IMR-90 (cell line): ENCODE measurements at regions not wholly inside any gene's neighbourhood (a gene's known extent, or its start where the extent isn't known, plus 50 kb on each side); places are given as distances from the start of the nearest gene placed in this dataset.

Experiments
- ATAC-seq: fragments of 200-7000 bp; cut with Tn5 transposase; 2 replicates; pipeline ENCODE4 v1.9.1; 2020; ENCODE audit warnings: low read depth, mild to moderate bottlenecking, moderate library complexity
- BruUV-seq: library from RNA; stranded (reverse); fragments of 400-500 nt; replicated peaks from 2 replicates; lab custom pipeline; 2021; lab: Mats Ljungman, UMichigan
- CTCF ChIA-PET: fragments of 300-600 bp; formaldehyde crosslinking; extraction: SDS; loops from one replicate; lab custom pipeline; 2021; ENCODE audit warnings: antibody characterized with exemption; lab: Yijun Ruan, JAX
- POLR2A ChIA-PET: fragments of 300-600 bp; sonication (Branson Sonifier 250); formaldehyde crosslinking; loops from one replicate; lab custom pipeline; 2022; ENCODE audit warnings: antibody characterized with exemption; ENCODE audit not compliant: unreplicated experiment; lab: Charles Lee
- DNase-seq: peaks from one replicate; pipeline ENCODE4 v3.0.0; 2013
- H2AFZ ChIP-seq: replicated peaks from 2 replicates; pipeline ENCODE3; 2013; ENCODE audit warnings: low read length, mild to moderate bottlenecking; ENCODE audit not compliant: poor library complexity
- H2AK5ac ChIP-seq: 2 replicates; pipeline ENCODE4 v1.6.1; 2013; ENCODE audit warnings: low read depth, low read length, inconsistent platforms
- H2AK9ac ChIP-seq: replicated peaks from 2 replicates; pipeline ENCODE3; 2013; ENCODE audit warnings: mild to moderate bottlenecking, low read depth, low read length, moderate library complexity; ENCODE audit not compliant: poor library complexity
- H2BK120ac ChIP-seq: 2 replicates; pipeline ENCODE4 v1.6.1; 2013; ENCODE audit warnings: low read depth, low read length, inconsistent platforms
- H2BK15ac ChIP-seq: 3 replicates; pipeline ENCODE4 v1.6.1; 2013; ENCODE audit warnings: low read depth, low read length, inconsistent platforms
- H2BK20ac ChIP-seq: 2 replicates; pipeline ENCODE4 v1.6.1; 2013; ENCODE audit warnings: low read depth, mild to moderate bottlenecking, inconsistent platforms, low read length, moderate library complexity
- H2BK5ac ChIP-seq: 2 replicates; pipeline ENCODE4 v1.6.1; 2013; ENCODE audit warnings: mild to moderate bottlenecking, low read depth, low read length, inconsistent platforms; ENCODE audit not compliant: poor library complexity, severe bottlenecking
- H3K14ac ChIP-seq: replicated peaks from 2 replicates; pipeline ENCODE4 v1.6.1; 2013; ENCODE audit warnings: low read depth, low read length, inconsistent platforms
- H3K18ac ChIP-seq: 2 replicates; pipeline ENCODE4 v1.6.1; 2013; ENCODE audit warnings: low read depth, low read length, control low read depth
- H3K23ac ChIP-seq: 2 replicates; pipeline ENCODE4 v1.6.1; 2013; ENCODE audit warnings: low read depth, low read length, inconsistent platforms
- H3K27ac ChIP-seq: 2 replicates; pipeline ENCODE4 v1.5.1; 2013; ENCODE audit warnings: mild to moderate bottlenecking, control low read depth, low read length; ENCODE audit not compliant: insufficient read depth
- H3K27me3 ChIP-seq: 2 replicates; pipeline ENCODE4 v1.6.1; 2013; ENCODE audit warnings: low read length; ENCODE audit not compliant: control insufficient read depth, insufficient read depth
- H3K36me3 ChIP-seq: 2 replicates; pipeline ENCODE4 v1.6.1; 2013; ENCODE audit warnings: low read length, mixed read lengths; ENCODE audit not compliant: control insufficient read depth, insufficient read depth
- H3K4ac ChIP-seq: 2 replicates; pipeline ENCODE4 v1.6.1; 2013; ENCODE audit warnings: low read depth, low read length, inconsistent platforms
- H3K4me1 ChIP-seq: 2 replicates; pipeline ENCODE4 v1.6.1; 2013; ENCODE audit warnings: low read length, mixed read lengths; ENCODE audit not compliant: control insufficient read depth, insufficient read depth
- H3K4me2 ChIP-seq: 2 replicates; pipeline ENCODE4 v1.6.1; 2013; ENCODE audit warnings: low read depth, mild to moderate bottlenecking, control low read depth, low read length, moderate library complexity
- H3K4me3 ChIP-seq: 2 replicates; pipeline ENCODE4 v1.5.1; 2013; ENCODE audit warnings: low read depth, mild to moderate bottlenecking, control low read depth, low read length, moderate library complexity; ENCODE audit not compliant: insufficient read depth
- H3K56ac ChIP-seq: 2 replicates; pipeline ENCODE4 v1.6.1; 2013; ENCODE audit warnings: low read length, inconsistent platforms; ENCODE audit not compliant: insufficient read depth; ENCODE audit errors: extremely low read depth
- H3K79me1 ChIP-seq, 2 experiments: 2 replicates each; pipeline ENCODE4 v1.6.1; 2013; ENCODE audit warnings: low read length in 2 of 2, inconsistent platforms in 1 of 2, low read depth in 1 of 2
- H3K9ac ChIP-seq: 2 replicates; pipeline ENCODE4 v1.6.1; 2013; ENCODE audit warnings: low read depth, low read length, control low read depth
- H3K9me1 ChIP-seq: 2 replicates; pipeline ENCODE4 v1.6.1; 2013; ENCODE audit warnings: low read length, inconsistent platforms; ENCODE audit not compliant: insufficient read depth
- H3K9me3 ChIP-seq: 2 replicates; pipeline ENCODE4 v1.6.1; 2013; ENCODE audit warnings: low read length; ENCODE audit not compliant: control insufficient read depth, insufficient read depth
- H4K20me1 ChIP-seq: 2 replicates; pipeline ENCODE4 v1.6.1; 2013; ENCODE audit warnings: low read length, inconsistent platforms; ENCODE audit not compliant: insufficient read depth
- H4K5ac ChIP-seq: 2 replicates; pipeline ENCODE4 v1.6.1; 2013; ENCODE audit warnings: mild to moderate bottlenecking, low read depth, low read length, control low read depth
- H4K8ac ChIP-seq, 2 experiments: 2 replicates each; pipeline ENCODE4 v1.6.1; 2013; ENCODE audit warnings: low read depth in 2 of 2, low read length in 2 of 2, control low read depth in 1 of 2, inconsistent platforms in 1 of 2
- H4K91ac ChIP-seq: 2 replicates; pipeline ENCODE4 v1.6.1; 2013; ENCODE audit warnings: low read depth, low read length, inconsistent platforms; ENCODE audit not compliant: insufficient read depth
- BHLHE40 ChIP-seq: fragments of 150-350 bp; IDR thresholded peaks from 2 replicates; pipeline ENCODE4 v1.6.1; 2016; ENCODE audit warnings: mild to moderate bottlenecking, low read depth, low read length
- CEBPB ChIP-seq: IDR thresholded peaks from 2 replicates; pipeline ENCODE4 v1.6.1; 2012; ENCODE audit warnings: low read depth, low read length, improper control_type of control experiment
- CHD1 ChIP-seq: IDR thresholded peaks from 2 replicates; pipeline ENCODE4 v1.6.1; 2012; ENCODE audit warnings: low read depth, low read length, improper control_type of control experiment
- CTCF ChIP-seq: conservative IDR thresholded peaks from 2 replicates; pipeline ENCODE4 v1.5.1; 2012; ENCODE audit warnings: mild to moderate bottlenecking, low read depth, low read length, improper control_type of control experiment
- ELK1 ChIP-seq: fragments of 150-350 bp; IDR thresholded peaks from 2 replicates; pipeline ENCODE4 v1.6.1; 2016; ENCODE audit warnings: low read depth, mild to moderate bottlenecking, low read length, moderate library complexity, borderline replicate concordance
- FOS ChIP-seq: fragments of 150-350 bp; IDR thresholded peaks from 2 replicates; pipeline ENCODE4 v1.6.1; 2016; ENCODE audit warnings: low read depth, low read length
- MAFK ChIP-seq: IDR thresholded peaks from 2 replicates; pipeline ENCODE4 v1.6.1; 2012; ENCODE audit warnings: low read depth, low read length, improper control_type of control experiment
- MAZ ChIP-seq: IDR thresholded peaks from 2 replicates; pipeline ENCODE4 v1.6.1; 2012; ENCODE audit warnings: low read depth, mild to moderate bottlenecking, low read length, improper control_type of control experiment, moderate library complexity, borderline replicate concordance
- MXI1 ChIP-seq: IDR thresholded peaks from 2 replicates; pipeline ENCODE4 v1.6.1; 2012; ENCODE audit warnings: low read depth, mild to moderate bottlenecking, low read length, moderate library complexity, borderline replicate concordance
- NFE2L2 ChIP-seq: fragments of 150-350 bp; IDR thresholded peaks from 2 replicates; pipeline ENCODE4 v1.6.1; 2016; ENCODE audit warnings: low read depth, mild to moderate bottlenecking, low read length
- POLR2A ChIP-seq: IDR thresholded peaks from 2 replicates; pipeline ENCODE4 v1.6.1; 2012; ENCODE audit warnings: mild to moderate bottlenecking, low read depth, low read length
- RAD21 ChIP-seq: IDR thresholded peaks from 2 replicates; pipeline ENCODE4 v1.6.1; 2012; ENCODE audit warnings: low read length, improper control_type of control experiment
- RCOR1 ChIP-seq: IDR thresholded peaks from 2 replicates; pipeline ENCODE4 v1.6.1; 2012; ENCODE audit warnings: mild to moderate bottlenecking, low read length, improper control_type of control experiment; ENCODE audit not compliant: insufficient replicate concordance
- RFX5 ChIP-seq: IDR thresholded peaks from 2 replicates; pipeline ENCODE4 v1.8.0; 2012; ENCODE audit warnings: low read depth, mild to moderate bottlenecking, low read length, moderate library complexity
- SMC3 ChIP-seq: fragments of 150-350 bp; IDR thresholded peaks from 2 replicates; pipeline ENCODE4 v1.6.1; 2016; ENCODE audit warnings: low read depth, mild to moderate bottlenecking, antibody characterized with exemption, low read length, moderate library complexity
- USF2 ChIP-seq: fragments of 150-350 bp; IDR thresholded peaks from 2 replicates; pipeline ENCODE4 v1.6.1; 2017; ENCODE audit warnings: mild to moderate bottlenecking, antibody characterized with exemption, low read length, low read depth
- WGBS, 2 experiments: methylation state at CpG; one replicate each; pipeline versions ENCODE4 v1.1.5 to v1.1.7; 2013; ENCODE audit warnings: missing lambda C conversion rate in 2 of 2; ENCODE audit not compliant: insufficient read length in 1 of 2; ENCODE audit errors: extremely low coverage in 2 of 2; 5-methylcytosine and 5-hydroxymethylcytosine counted together
- dilution Hi-C: fragments of 300-500 bp; cut with HindIII; formaldehyde crosslinking; loops from one replicate; pipeline ENCODE4 v1.14.3; 2018; ENCODE audit warnings: low sequenced_read_pairs; ENCODE audit not compliant: unreplicated experiment
- in situ Hi-C: fragments of 300-500 bp; cut with MboI; formaldehyde crosslinking; loops from 3 replicates; pipeline ENCODE4 v1.14.3; 2019; ENCODE audit warnings: low sequenced_read_pairs, inconsistent platforms, mixed read lengths
- intact Hi-C: fragments of 100-400 bp; cut with micrococcal nuclease; formaldehyde crosslinking; loops from 2 replicates; pipeline ENCODE4 v1.10.0; 2022

GRCh38 chr13:111541752-111542529 lies 221.5 kb downstream of the TEX29 start:
- dilution Hi-C loops, result no loop called here
- Histone ChIP-seq H3K79me1 (no peaks in the 10 kb centered on the region), H3K27me3 (no peaks in the 10 kb centered on the region), H3K36me3 (no peaks in the 10 kb centered on the region), H2AFZ (no peak overlapping the region), H3K18ac (no peak overlapping the region), H3K23ac (no peak overlapping the region), H4K20me1 (no peaks in the 10 kb centered on the region), H3K56ac (no peak overlapping the region), H3K4me2 (no peak overlapping the region), H4K91ac (no peak overlapping the region), H3K4me1 (no peaks in the 10 kb centered on the region), H2BK120ac (no peak overlapping the region), H3K9me1 (no peaks in the 10 kb centered on the region), H3K4me3 (no peak overlapping the region), H2BK5ac (no peak overlapping the region), H2AK5ac (no peak overlapping the region), H3K9ac (no peak overlapping the region), H2BK20ac (no peak overlapping the region), H3K4ac (no peak overlapping the region), H3K9me3 (peaks cover 47% of the 10 kb centered on the region), H2BK15ac (no peak overlapping the region), H3K14ac (no peak overlapping the region), H4K5ac (no peak overlapping the region), H3K27ac (no peak overlapping the region), H4K8ac (no peak overlapping the region), H2AK9ac (no peak overlapping the region)
- intact Hi-C loops, result no loop called here
- WGBS, 2 experiments, result 59% methylated on average over 8 of the region's 15 CpGs; no CpG with 5 or more reads in 1 of the 2 experiments
- POLR2A ChIA-PET, result no interaction called here
- no peak for TF ChIP-seq RAD21
- no peak for TF ChIP-seq MXI1
- no peak for TF ChIP-seq SMC3
- TF ChIP-seq CTCF, result no peak
- TF ChIP-seq RFX5, result no peak
- TF ChIP-seq MAZ, result no peak
- TF ChIP-seq USF2, result no peak
- no peak for TF ChIP-seq ELK1
- TF ChIP-seq FOS, result no peak
- no peak for TF ChIP-seq NFE2L2
- no peak for TF ChIP-seq RCOR1
- no peak for TF ChIP-seq BHLHE40
- TF ChIP-seq MAFK, result no peak
- TF ChIP-seq POLR2A, result no peak
- TF ChIP-seq CEBPB, result no peak
- no peak for TF ChIP-seq CHD1
- in situ Hi-C loops, result no loop called here
- CTCF ChIA-PET, result no interaction called here
- no peak for DNase-seq
- no TSS peak for BruUV-seq
- ATAC-seq, result no peak
